PC-3 (cell line): ENCODE measurements at regions not wholly inside any gene's neighbourhood (a gene's known extent, or its start where the extent isn't known, plus 50 kb on each side); places are given as distances from the start of the nearest gene placed in this dataset.

Source experiments
- ATAC-seq: fragments of 200-7000 bp; cut with Tn5 transposase; 2 replicates; pipeline ENCODE4 v1.9.1; 2020; ENCODE audit warnings: mild to moderate bottlenecking, moderate library complexity
- BruUV-seq: library from RNA; stranded (reverse); fragments of 400-500 nt; replicated peaks from 2 replicates; lab custom pipeline; 2021; lab: Mats Ljungman, UMichigan
- CTCF ChIA-PET: fragments of 300-600 bp; sonication (Branson Sonifier 250); formaldehyde crosslinking; loops from one replicate; lab custom pipeline; 2022; ENCODE audit warnings: antibody characterized with exemption; lab: Charles Lee
- POLR2A ChIA-PET: fragments of 300-600 bp; sonication (Branson Sonifier 250); formaldehyde crosslinking; loops from one replicate; lab custom pipeline; 2022; ENCODE audit warnings: antibody characterized with exemption; ENCODE audit not compliant: unreplicated experiment; lab: Charles Lee
- DNase-seq: peaks from one replicate; pipeline ENCODE4 v3.0.0-alpha.2; 2015
- H2AFZ ChIP-seq: fragments of 300-600 bp; sonication (generic); 2 replicates; pipeline ENCODE4 v1.6.0; 2016; ENCODE audit warnings: antibody characterized with exemption, low read length
- H3F3A ChIP-seq: fragments of 300-600 bp; sonication (generic); one replicate; pipeline ENCODE4 v1.6.0; 2017; ENCODE audit warnings: antibody characterized with exemption, low read length, control low read depth, mild to moderate bottlenecking; ENCODE audit not compliant: unreplicated experiment
- H3K27ac ChIP-seq: fragments of 300-600 bp; sonication (generic); 2 replicates; pipeline ENCODE4 v1.5.1; 2016; ENCODE audit warnings: mild to moderate bottlenecking, low read length
- H3K27me3 ChIP-seq: fragments of 300-600 bp; sonication (generic); 2 replicates; pipeline ENCODE4 v1.6.1; 2016; ENCODE audit warnings: low read length, mixed read lengths
- H3K36me3 ChIP-seq: fragments of 300-600 bp; sonication (generic); 2 replicates; pipeline ENCODE4 v1.6.1; 2016; ENCODE audit warnings: low read depth, mixed run types, low read length, mixed read lengths
- H3K4me1 ChIP-seq: fragments of 300-600 bp; sonication (generic); 2 replicates; pipeline ENCODE4 v1.5.1; 2016; ENCODE audit warnings: low read length; ENCODE audit not compliant: insufficient read depth
- H3K4me2 ChIP-seq: fragments of 300-600 bp; sonication (generic); 2 replicates; pipeline ENCODE4 v1.6.0; 2016; ENCODE audit warnings: low read length
- H3K4me3 ChIP-seq: fragments of 300-600 bp; sonication (generic); 2 replicates; pipeline ENCODE4 v1.5.1; 2016; ENCODE audit warnings: mild to moderate bottlenecking, low read length, mixed read lengths
- H3K79me2 ChIP-seq: fragments of 300-600 bp; sonication (generic); 2 replicates; pipeline ENCODE4 v1.6.1; 2017; ENCODE audit warnings: low read length, mixed read lengths
- H3K9ac ChIP-seq: fragments of 300-600 bp; sonication (generic); 2 replicates; pipeline ENCODE4 v1.6.0; 2016; ENCODE audit warnings: mild to moderate bottlenecking, low read length
- H3K9me2 ChIP-seq: fragments of 300-600 bp; sonication (generic); replicated peaks from 2 replicates; pipeline ENCODE4 v1.6.1; 2016; ENCODE audit warnings: mixed run types, low read length, mixed read lengths
- H3K9me3 ChIP-seq: fragments of 300-600 bp; sonication (generic); 2 replicates; pipeline ENCODE4 v1.6.1; 2016; ENCODE audit warnings: low read length, mixed read lengths
- H4K20me1 ChIP-seq: fragments of 300-600 bp; sonication (generic); 2 replicates; pipeline ENCODE4 v1.6.1; 2016; ENCODE audit warnings: low read length, mixed read lengths
- CTCF ChIP-seq: fragments of 300-600 bp; sonication (generic); conservative IDR thresholded peaks from 2 replicates; pipeline ENCODE4 v1.5.1; 2017; ENCODE audit warnings: antibody characterized with exemption, low read depth, mild to moderate bottlenecking, low read length
- EZH2 ChIP-seq: fragments of 300-600 bp; sonication (generic); IDR thresholded peaks from one replicate; pipeline ENCODE4 v1.6.1; 2017; ENCODE audit warnings: antibody characterized with exemption, mild to moderate bottlenecking, low read length; ENCODE audit not compliant: unreplicated experiment
- EZH2phosphoT487 ChIP-seq: fragments of 300-600 bp; sonication (generic); IDR thresholded peaks from 2 replicates; pipeline ENCODE4 v1.6.1; 2018; ENCODE audit warnings: mild to moderate bottlenecking, antibody characterized with exemption, low read length, borderline replicate concordance
- intact Hi-C: fragments of 100-400 bp; cut with micrococcal nuclease; formaldehyde crosslinking; loops from 2 replicates; pipeline ENCODE4 v1.9.0; 2023

DNA sequence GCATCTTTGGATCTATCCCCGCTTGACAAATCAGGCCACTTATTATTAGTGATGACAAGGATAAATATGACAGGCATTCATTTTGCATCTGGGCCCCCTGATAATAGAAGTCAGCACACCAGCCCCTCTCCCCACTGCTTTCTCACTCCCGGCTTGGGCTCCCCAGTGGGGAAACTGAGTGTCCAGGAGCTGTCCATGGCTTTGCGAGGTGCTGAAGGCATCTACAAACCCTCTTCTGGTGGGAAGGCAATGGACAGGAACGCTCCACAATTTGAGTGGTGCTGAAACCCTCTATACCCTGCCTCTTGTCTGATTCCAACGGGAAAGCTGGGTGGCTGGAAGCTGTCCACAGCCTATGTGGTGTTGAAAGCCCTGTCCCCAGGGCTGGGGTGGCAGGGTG is 61.7 kb upstream of the PCBD1 start:
- Histone ChIP-seq H3K9me3 (no peaks in the 10 kb centered on the region), H2AFZ (no peak overlapping the region), H3K27ac (no peak overlapping the region), H3K9ac (no peak overlapping the region), H3K4me1 (no peaks in the 10 kb centered on the region), H3K79me2 (no peaks in the 10 kb centered on the region), H3F3A (no peaks in the 10 kb centered on the region), H3K4me3 (no peak overlapping the region), H3K27me3 (peaks cover 31% of the 10 kb centered on the region), H3K4me2 (no peak overlapping the region), H4K20me1 (no peaks in the 10 kb centered on the region), H3K36me3 (no peaks in the 10 kb centered on the region), H3K9me2 (no peaks in the 10 kb centered on the region)
- DNase-seq = no peak
- CTCF ChIA-PET = no interaction called here
- no peak for ATAC-seq
- TF ChIP-seq EZH2 = no peak
- TF ChIP-seq EZH2phosphoT487 = no peak
- TF ChIP-seq CTCF = no peak
- intact Hi-C loops = no loop called here
- BruUV-seq = no TSS peak
- POLR2A ChIA-PET = no interaction called here

DNA sequence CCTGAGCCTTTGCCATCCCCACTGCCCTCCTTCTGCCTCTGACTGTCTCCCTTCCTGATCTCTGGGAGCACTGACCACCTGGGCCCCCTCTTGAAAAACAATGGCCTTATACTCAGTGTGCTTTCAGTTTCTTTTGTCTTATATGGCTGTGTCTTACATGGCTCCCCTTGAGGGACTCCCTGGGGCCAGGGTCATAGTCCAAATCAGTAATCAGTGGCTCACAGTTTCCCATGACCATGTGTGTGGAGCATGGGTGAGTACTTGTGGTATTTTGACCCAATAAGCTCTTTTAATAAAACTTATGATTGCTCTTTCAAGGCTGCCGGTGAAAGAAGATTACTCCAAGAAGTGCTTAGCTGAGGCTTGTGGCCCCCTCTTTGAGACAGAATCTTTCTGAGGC is 62.4 kb upstream of the PCBD1 start:
- Histone ChIP-seq H3K9me2 (no peaks in the 10 kb centered on the region), H3K9ac (no peak overlapping the region), H4K20me1 (no peaks in the 10 kb centered on the region), H3K4me2 (no peak overlapping the region), H3K9me3 (no peaks in the 10 kb centered on the region), H3F3A (no peaks in the 10 kb centered on the region), H3K79me2 (no peaks in the 10 kb centered on the region), H3K36me3 (no peaks in the 10 kb centered on the region), H3K4me3 (no peak overlapping the region), H3K27me3 (peaks cover 24% of the 10 kb centered on the region; the same call in 1 of the 2 replicates), H2AFZ (no peak overlapping the region), H3K27ac (no peak overlapping the region), H3K4me1 (no peaks in the 10 kb centered on the region)
- ChIA-PET POLR2A (no interaction called here), CTCF (no interaction called here)
- intact Hi-C loops = no loop called here
- TF ChIP-seq EZH2 (no peak), CTCF (no peak), EZH2phosphoT487 (no peak)
- DNase-seq (no peak), ATAC-seq (no peak)
- no TSS peak for BruUV-seq

- Histone ChIP-seq H3K4me2 (no peak overlapping the region), H3K4me1 (no peaks in the 10 kb centered on the region), H3K79me2 (no peaks in the 10 kb centered on the region), H2AFZ (no peak overlapping the region), H3K27ac (no peak overlapping the region), H3K4me3 (no peak overlapping the region), H3K9me3 (no peaks in the 10 kb centered on the region), H3K27me3 (peaks cover 34% of the 10 kb centered on the region), H3K36me3 (no peaks in the 10 kb centered on the region), H4K20me1 (no peaks in the 10 kb centered on the region), H3K9ac (no peak overlapping the region), H3F3A (no peaks in the 10 kb centered on the region), H3K9me2 (no peaks in the 10 kb centered on the region)
- no TSS peak for BruUV-seq
- ATAC-seq (no peak), DNase-seq (no peak)
- POLR2A ChIA-PET = no interaction called here
- CTCF ChIA-PET = no interaction called here
- TF ChIP-seq EZH2phosphoT487 = no peak
- TF ChIP-seq EZH2 = no peak
- no peak for TF ChIP-seq CTCF
- intact Hi-C loops = no loop called here
Measured at GRCh38 chr10:70952401-70952800, 64.0 kb upstream of the PCBD1 start.
